ENCODE measurements at regions not wholly inside any gene's neighbourhood (a gene's known extent, or its start where the extent isn't known, plus 50 kb on each side); places are given as distances from the start of the nearest gene placed in this dataset.

DNA sequence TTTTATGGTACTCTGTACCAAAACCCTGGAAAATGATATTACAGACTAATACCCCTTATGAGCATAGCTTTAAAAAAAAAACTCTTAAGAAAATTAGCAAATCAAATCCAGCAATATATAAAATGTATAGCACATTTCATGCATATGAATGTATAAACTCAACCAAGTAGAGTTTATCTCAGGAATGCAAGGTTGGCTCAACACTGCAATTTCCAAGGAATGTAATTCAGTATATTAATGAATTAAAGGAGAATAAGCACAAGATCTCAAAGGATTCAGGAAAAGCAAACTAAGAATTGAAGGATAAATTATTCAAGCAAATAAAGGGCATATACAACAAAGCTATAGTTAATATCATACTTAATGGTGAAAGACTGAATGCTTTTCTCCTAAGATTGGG lies 61.9 kb upstream of the RPL38 start:
- no peak overlapping the region for H2AK5ac ChIP-seq (ENCODE audit: low read depth, low read length)
- H3K4me3 ChIP-seq (ENCODE audit: extremely low read depth in 1 of 4, insufficient read depth in 2 of 4, low read depth in 3 of 4, low read length in 4 of 4): no peak overlapping the region
- no peak overlapping the region for H2BK120ac ChIP-seq (replicated peaks; ENCODE audit: low read depth, low read length)
- FAIRE-seq: no peak
- no peak overlapping the region for H3K18ac ChIP-seq (ENCODE audit: extremely low read depth, low read length)
- H3K56ac ChIP-seq (replicated peaks; ENCODE audit: insufficient read length, low read depth, low read length): no peak overlapping the region
- no peak overlapping the region for H2AFZ ChIP-seq (ENCODE audit: low read length)
- no peaks in the 10 kb centered on the region for H4K20me1 ChIP-seq (replicated peaks in 1 of 2; ENCODE audit: control insufficient read depth in 1 of 2, insufficient read depth in 2 of 2, low read length in 2 of 2)
- no peaks in the 10 kb centered on the region for H3K23me2 ChIP-seq (ENCODE audit: low read depth, low read length)
- H3K4me1 ChIP-seq (replicated peaks in 1 of 4; ENCODE audit: control insufficient read depth in 3 of 4, insufficient read depth in 4 of 4, low read length in 3 of 4): peaks cover 0 to 4% (median 0%) of the 10 kb centered on the region in 4 experiments; a peak in 1 of 7 replicates
- no peaks in the 10 kb centered on the region for H3K79me2 ChIP-seq (ENCODE audit: control insufficient read depth in 1 of 2, insufficient read depth in 2 of 2, low read length in 2 of 2)
- no peak overlapping the region for H3K23ac ChIP-seq (ENCODE audit: insufficient read length)
- no peak overlapping the region for H3K4me2 ChIP-seq (ENCODE audit: insufficient read depth in 1 of 2, low read depth in 2 of 2, low read length in 2 of 2)
- no peak overlapping the region for H3K4ac ChIP-seq (replicated peaks; ENCODE audit: insufficient read length, low read depth, low read length)
- no peak overlapping the region for H4K91ac ChIP-seq (replicated peaks; ENCODE audit: insufficient read length, low read length)
- H3K27me3 ChIP-seq (replicated peaks in 1 of 4; ENCODE audit: control insufficient read depth in 3 of 4, extremely low read depth in 1 of 4, insufficient read depth in 3 of 4, low read length in 3 of 4): no peaks in the 10 kb centered on the region; a peak in 1 of 7 replicates
- H4K8ac ChIP-seq (ENCODE audit: extremely low read depth, insufficient read depth, low read length): no peak overlapping the region
- no peak overlapping the region for H3K9ac ChIP-seq (replicated peaks in 1 of 4; ENCODE audit: extremely low read depth in 1 of 4, low read depth in 3 of 4, low read length in 3 of 4)
- ChIA-PET CTCF (ENCODE audit: partially characterized antibody) (interaction anchor here (2.1 kb wide), 1 partner anchor 35 kb away, joined by 8 read pairs; no protein-coding TSS in a partner anchor), POLR2A (ENCODE audit: partially characterized antibody) (no interaction called here)
- no peak overlapping the region for H2BK20ac ChIP-seq (ENCODE audit: low read length)
- H3K79me1 ChIP-seq (ENCODE audit: low read depth, low read length): no peaks in the 10 kb centered on the region
- H2BK12ac ChIP-seq (ENCODE audit: low read depth, low read length): no peak overlapping the region
- H4K5ac ChIP-seq (ENCODE audit: insufficient read length, low read depth, low read length): no peak overlapping the region
- DNase-seq (ENCODE audit: low read depth in 1 of 2, low spot score in 2 of 2): no peak
- no peak overlapping the region for H3K14ac ChIP-seq (ENCODE audit: insufficient read length)
- peaks cover 3 to 15% of the 10 kb centered on the region in 2 experiments; a peak in 3 of 4 replicates for H3K9me3 ChIP-seq (ENCODE audit: insufficient read depth in 2 of 2, low read depth in 1 of 2, low read length in 1 of 2)
- no peak overlapping the region for H2BK5ac ChIP-seq (ENCODE audit: low read depth, low read length)
- H2BK15ac ChIP-seq (ENCODE audit: low read length): no peak overlapping the region
- no peaks in the 10 kb centered on the region for H3K36me3 ChIP-seq (ENCODE audit: control insufficient read depth in 2 of 4, insufficient read depth in 4 of 4, low read length in 3 of 4)
- H3K27ac ChIP-seq (ENCODE audit: low read depth, low read length): no peak overlapping the region
- TF ChIP-seq POLR2A (IDR thresholded peaks at IDR 0.05; ENCODE audit: control extremely low read depth in 1 of 2, low read depth in 2 of 2, low read length in 2 of 2): no peak
- TF ChIP-seq USF2 (IDR thresholded peaks at IDR 0.05; ENCODE audit: low read length): no peak
- no peak for TF ChIP-seq POLR2AphosphoS5 (IDR thresholded peaks at IDR 0.05; ENCODE audit: low read depth, low read length)
- TF ChIP-seq NANOG (IDR thresholded peaks at IDR 0.05; ENCODE audit: insufficient read depth, low read depth, low read length, poor library complexity, severe bottlenecking): no peak
- no peak for TF ChIP-seq CHD1 (IDR thresholded peaks at IDR 0.05; ENCODE audit: low read depth, low read length)
- no peak for TF ChIP-seq GABPA (IDR thresholded peaks at IDR 0.05; ENCODE audit: borderline replicate concordance, insufficient read depth, low read length)
- TF ChIP-seq TAF7 (optimal IDR thresholded peaks at IDR 0.05; ENCODE audit: borderline replicate concordance, low read depth, low read length): no peak
- no peak for TF ChIP-seq BACH1 (IDR thresholded peaks at IDR 0.05; ENCODE audit: low read length)
- TF ChIP-seq HDAC2 (IDR thresholded peaks at IDR 0.05; ENCODE audit: borderline replicate concordance in 1 of 2, low read depth in 2 of 2, low read length in 2 of 2): no peak
